GM21786 (cell line): ENCODE measurements at regions not wholly inside any gene's neighbourhood (a gene's known extent, or its start where the extent isn't known, plus 50 kb on each side); places are given as distances from the start of the nearest gene placed in this dataset.

Experiments used
- ATAC-seq: cut with Tn5 transposase; IDR thresholded peaks from one replicate; pipeline ENCODE4 v1.9.1; 2021; ENCODE audit not compliant: unreplicated experiment

- no peak for ATAC-seq
Observed at GRCh38 chr11:41849250-41849649, 389.8 kb upstream of the LRRC4C start.

GRCh38 chr11:41851743-41852142 is 392.3 kb upstream of the LRRC4C start:
- no peak for ATAC-seq

- no peak for ATAC-seq
Observed at GRCh38 chr11:41861838-41862237, 402.4 kb upstream of the LRRC4C start.

GRCh38 chr11:41866525-41866924 is 407.1 kb upstream of the LRRC4C start:
- ATAC-seq, result no peak

- no peak for ATAC-seq
Observed at GRCh38 chr11:41868606-41869005, 409.2 kb upstream of the LRRC4C start.

- no peak for ATAC-seq
Observed at GRCh38 chr11:41872426-41872825, 413.0 kb upstream of the LRRC4C start.

- no peak for ATAC-seq
Observed at GRCh38 chr11:41872870-41873269, 413.4 kb upstream of the LRRC4C start.

GRCh38 chr11:41878095-41878494 is 418.6 kb upstream of the LRRC4C start:
- ATAC-seq, result no peak

- ATAC-seq, result no peak
Observed at GRCh38 chr11:41879214-41879613, 419.8 kb upstream of the LRRC4C start.

GRCh38 chr11:41895081-41895480 is 435.6 kb upstream of the LRRC4C start:
- ATAC-seq, result no peak

GRCh38 chr11:41897991-41898390 is 438.5 kb upstream of the LRRC4C start:
- no peak for ATAC-seq

- ATAC-seq, result no peak
Observed at GRCh38 chr11:41917900-41918299, 458.4 kb upstream of the LRRC4C start.

- no peak for ATAC-seq
Observed at GRCh38 chr11:41920374-41920773, 460.9 kb upstream of the LRRC4C start.

- ATAC-seq, result no peak
Observed at GRCh38 chr11:41921746-41922390, 462.4 kb upstream of the LRRC4C start.

- no peak for ATAC-seq
Observed at GRCh38 chr11:41926339-41926738, 466.9 kb upstream of the LRRC4C start.

GRCh38 chr11:41935241-41935640 is 475.8 kb upstream of the LRRC4C start:
- no peak for ATAC-seq

- ATAC-seq, result no peak
Observed at GRCh38 chr11:41935795-41936194, 476.3 kb upstream of the LRRC4C start.

GRCh38 chr11:41943656-41944055 is 484.2 kb upstream of the LRRC4C start:
- no peak for ATAC-seq

GRCh38 chr11:41947392-41947791 is 487.9 kb upstream of the LRRC4C start:
- ATAC-seq, result no peak

GRCh38 chr11:41950470-41951143 is 491.2 kb upstream of the LRRC4C start:
- peak; percentile 52 for ATAC-seq

GRCh38 chr11:41954034-41954433 is 494.6 kb upstream of the LRRC4C start:
- no peak for ATAC-seq

GRCh38 chr11:41955066-41955465 is 495.6 kb upstream of the LRRC4C start:
- no peak for ATAC-seq
